ENCODE measurements at regions not wholly inside any gene's neighbourhood (a gene's known extent, or its start where the extent isn't known, plus 50 kb on each side); places are given as distances from the start of the nearest gene placed in this dataset.

DNA sequence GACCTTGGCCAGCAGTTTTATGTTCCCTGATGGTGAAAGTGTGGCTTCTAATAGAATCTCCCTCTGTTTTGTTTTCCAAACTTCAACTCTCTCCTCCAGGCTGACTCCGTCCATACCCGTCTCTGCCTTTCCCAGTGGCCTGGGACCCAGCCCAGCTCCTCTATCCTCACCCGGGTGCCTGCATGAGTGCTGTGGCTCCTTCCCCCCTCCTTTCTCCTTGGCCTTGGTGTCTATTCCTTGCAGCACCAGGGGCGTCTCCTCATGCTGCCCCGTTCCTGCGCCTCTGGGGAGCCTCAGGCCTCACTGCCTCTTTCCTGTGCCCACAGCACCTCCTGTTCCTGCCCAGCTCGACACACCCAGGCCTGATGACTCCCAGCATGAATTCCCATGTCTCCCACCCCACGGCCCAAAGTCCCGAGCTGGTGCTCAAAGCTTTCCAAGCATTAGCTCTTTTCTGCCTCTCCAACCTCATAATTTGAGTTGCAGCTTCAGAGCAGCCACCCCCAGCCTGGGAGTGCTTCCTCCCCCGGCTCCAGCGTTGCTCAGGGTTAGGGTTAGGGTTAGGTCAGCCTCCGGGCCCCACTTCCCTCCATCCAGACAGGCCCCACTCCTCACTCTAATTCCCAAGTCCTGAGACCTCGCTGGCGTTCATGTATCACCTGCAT lies 56.3 kb upstream of the AFDN start:
- Histone ChIP-seq H3K36me3 (ENCODE audit: insufficient read depth, low read length) (no peaks in the 10 kb centered on the region), H3K4me3 (ENCODE audit: low read length) (no peak overlapping the region), H3K27me3 (ENCODE audit: insufficient read depth, low read length) (no peaks in the 10 kb centered on the region), H2AFZ (ENCODE audit: low read depth, low read length) (no peak overlapping the region), H3K9me3 (ENCODE audit: low read length) (no peaks in the 10 kb centered on the region), H3K4me1 (ENCODE audit: insufficient read depth, low read length) (no peaks in the 10 kb centered on the region)

GRCh38 chr6:167774881-167775280 lies 51.8 kb upstream of the AFDN start:
- Histone ChIP-seq H3K9me3 (ENCODE audit: low read length) (no peaks in the 10 kb centered on the region), H3K27me3 (ENCODE audit: insufficient read depth, low read length) (no peaks in the 10 kb centered on the region), H3K4me1 (ENCODE audit: insufficient read depth, low read length) (peaks cover 2% of the 10 kb centered on the region), H3K4me3 (ENCODE audit: low read length) (no peak overlapping the region), H2AFZ (ENCODE audit: low read depth, low read length) (no peak overlapping the region), H3K36me3 (ENCODE audit: insufficient read depth, low read length) (no peaks in the 10 kb centered on the region)

DNA sequence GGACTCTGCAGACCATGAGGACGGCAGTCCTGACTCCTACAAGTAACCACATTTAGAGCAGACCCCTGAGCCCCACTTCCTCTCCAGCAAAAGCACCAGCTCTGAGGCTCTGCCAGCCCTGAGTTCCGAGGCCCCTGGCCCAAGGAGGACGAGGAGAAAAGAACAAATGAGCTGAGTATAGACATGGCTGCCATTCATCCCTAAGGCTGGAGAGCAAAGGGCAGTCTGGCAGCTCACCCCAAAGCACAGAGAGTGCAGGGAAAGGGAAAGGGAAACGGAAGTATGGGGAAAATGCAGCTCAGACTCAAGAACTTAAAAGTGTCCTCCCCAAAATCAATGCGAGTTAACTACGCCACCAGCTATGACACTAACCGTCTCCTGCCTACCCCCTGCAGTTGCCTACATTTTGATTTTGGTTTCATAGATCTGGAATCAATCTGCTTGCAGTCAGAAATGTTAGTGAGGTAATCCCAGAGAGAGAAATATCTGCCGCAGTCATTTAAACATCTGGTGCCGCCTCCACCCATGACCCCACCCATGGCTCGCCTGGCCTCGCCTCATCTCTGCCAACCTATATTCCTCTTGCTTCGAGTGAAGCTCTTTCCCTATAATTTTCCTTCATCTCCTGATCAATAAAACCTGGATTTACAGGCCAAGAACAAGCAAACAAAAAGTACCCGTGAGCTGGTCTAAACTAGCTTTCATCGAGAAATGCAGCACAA lies 49.6 kb upstream of the AFDN start:
- H3K9me3 ChIP-seq (ENCODE audit: low read length): no peaks in the 10 kb centered on the region
- H3K36me3 ChIP-seq (ENCODE audit: insufficient read depth, low read length): no peaks in the 10 kb centered on the region
- H3K4me3 ChIP-seq (ENCODE audit: low read length): no peak overlapping the region
- no peak overlapping the region for H2AFZ ChIP-seq (ENCODE audit: low read depth, low read length)
- no peaks in the 10 kb centered on the region for H3K27me3 ChIP-seq (ENCODE audit: insufficient read depth, low read length)
- H3K4me1 ChIP-seq (ENCODE audit: insufficient read depth, low read length): peaks cover 2% of the 10 kb centered on the region

All from neuron (in vitro differentiated cells).